Vagina (tissue), 2 donors: ENCODE measurements at regions not wholly inside any gene's neighbourhood (a gene's known extent, or its start where the extent isn't known, plus 50 kb on each side); places are given as distances from the start of the nearest gene placed in this dataset.

Source experiments
- DNase-seq, 2 donors: peaks; one replicate each; pipeline ENCODE4 v3.0.0-alpha.2; 2017; ENCODE audit errors: extremely low spot score in 2 of 2
- H3K27ac ChIP-seq: fragments of 200-600 bp; sonication (generic); one replicate; pipeline ENCODE4 v1.5.1; 2019
- H3K27me3 ChIP-seq: fragments of 200-600 bp; sonication (generic); one replicate; pipeline ENCODE4 v1.5.1; 2019
- H3K36me3 ChIP-seq, 2 donors: fragments of 200-600 bp; sonication (generic); one replicate each; pipeline ENCODE4 v1.5.1; 2017 to 2019
- H3K4me1 ChIP-seq: fragments of 200-600 bp; sonication (generic); one replicate; pipeline ENCODE4 v1.5.1; 2019
- H3K4me3 ChIP-seq, 2 donors: fragments of 200-600 bp; sonication (generic); 1 replicate in 1 of 2; 2 replicates in 1 of 2; pipeline ENCODE4 v1.5.1; 2016 to 2019
- H3K9me3 ChIP-seq: fragments of 200-600 bp; sonication (generic); one replicate; pipeline ENCODE4 v1.5.1; 2019
- CTCF ChIP-seq, 3 experiments: fragments of 450-650 bp in 2 of 3; fragments of 200-600 bp in 1 of 3; sonication (generic) in 1 of 3; IDR thresholded peaks; one replicate each; pipeline ENCODE4 v1.5.1; 2017 to 2019; ENCODE audit warnings: antibody characterized with exemption in 3 of 3, mild to moderate bottlenecking in 2 of 3, moderate library complexity in 2 of 3
- POLR2A ChIP-seq, 2 donors: fragments of 450-650 bp; IDR thresholded peaks; one replicate each; pipeline ENCODE4 v1.6.1; 2017; ENCODE audit warnings: antibody characterized with exemption in 2 of 2, mild to moderate bottlenecking in 2 of 2, moderate library complexity in 2 of 2
- POLR2AphosphoS5 ChIP-seq, 2 donors: sonication (generic); formaldehyde crosslinking; IDR thresholded peaks; one replicate each; pipeline ENCODE4 v1.9.0; 2017; ENCODE audit warnings: antibody characterized with exemption in 2 of 2, mild to moderate bottlenecking in 2 of 2, low read depth in 1 of 2; ENCODE audit not compliant: insufficient read depth in 1 of 2
- intact Hi-C: fragments of 100-400 bp; cut with DNase I; formaldehyde crosslinking; loops from one replicate; pipeline ENCODE4 v1.15.1; 2023

- TF ChIP-seq CTCF (IDR thresholded peaks at IDR 0.05) (no peak), POLR2AphosphoS5 (IDR thresholded peaks at IDR 0.05; ENCODE audit: insufficient read depth in 1 of 2, low read depth in 1 of 2) (no peak), POLR2A (IDR thresholded peaks at IDR 0.05) (no peak)
- Histone ChIP-seq H3K9me3 (no peaks in the 10 kb centered on the region), H3K27me3 (no peaks in the 10 kb centered on the region), H3K36me3 (no peaks in the 10 kb centered on the region), H3K4me1 (no peaks in the 10 kb centered on the region), H3K4me3 (no peak overlapping the region), H3K27ac (no peak overlapping the region)
- no peak for DNase-seq
- intact Hi-C loops: no loop called here
Observed at GRCh38 chr11:38990139-38990538, 2392.1 kb upstream of the RAG2 start.

GRCh38 chr11:38988908-38989307 lies 2390.9 kb upstream of the RAG2 start:
- TF ChIP-seq POLR2AphosphoS5 (IDR thresholded peaks at IDR 0.05; ENCODE audit: insufficient read depth in 1 of 2, low read depth in 1 of 2): no peak
- no peak for TF ChIP-seq CTCF (IDR thresholded peaks at IDR 0.05)
- no peak for TF ChIP-seq POLR2A (IDR thresholded peaks at IDR 0.05)
- Histone ChIP-seq H3K27ac (no peak overlapping the region), H3K4me1 (no peaks in the 10 kb centered on the region), H3K4me3 (no peak overlapping the region), H3K27me3 (no peaks in the 10 kb centered on the region), H3K36me3 (no peaks in the 10 kb centered on the region), H3K9me3 (no peaks in the 10 kb centered on the region)
- DNase-seq: no peak
- intact Hi-C loops: no loop called here

- no peaks in the 10 kb centered on the region for H3K27me3 ChIP-seq
- no peak overlapping the region for H3K27ac ChIP-seq
- intact Hi-C loops: loop anchor here (5.0 kb wide), 1 partner anchor 1625 kb away; no protein-coding TSS in a partner anchor
- no peaks in the 10 kb centered on the region for H3K9me3 ChIP-seq
- DNase-seq: no peak
- H3K36me3 ChIP-seq: no peaks in the 10 kb centered on the region
- H3K4me3 ChIP-seq: no peak overlapping the region
- TF ChIP-seq POLR2AphosphoS5 (IDR thresholded peaks at IDR 0.05; ENCODE audit: insufficient read depth in 1 of 2, low read depth in 1 of 2) (no peak), CTCF (IDR thresholded peaks at IDR 0.05) (no peak), POLR2A (IDR thresholded peaks at IDR 0.05) (no peak)
- no peaks in the 10 kb centered on the region for H3K4me1 ChIP-seq
Observed at GRCh38 chr11:38972220-38972619, 2374.2 kb upstream of the RAG2 start.

GRCh38 chr11:38971141-38971540 lies 2373.1 kb upstream of the RAG2 start:
- Histone ChIP-seq H3K27ac (no peak overlapping the region), H3K4me3 (no peak overlapping the region), H3K4me1 (no peaks in the 10 kb centered on the region), H3K9me3 (no peaks in the 10 kb centered on the region), H3K36me3 (no peaks in the 10 kb centered on the region), H3K27me3 (no peaks in the 10 kb centered on the region)
- no peak for DNase-seq
- intact Hi-C loops: loop anchor here (5.0 kb wide), 1 partner anchor 1624 kb away; no protein-coding TSS in a partner anchor
- no peak for TF ChIP-seq CTCF (IDR thresholded peaks at IDR 0.05)

GRCh38 chr11:38968951-38969350 lies 2370.9 kb upstream of the RAG2 start:
- H3K36me3 ChIP-seq: no peaks in the 10 kb centered on the region
- H3K27me3 ChIP-seq: no peaks in the 10 kb centered on the region
- H3K4me1 ChIP-seq: no peaks in the 10 kb centered on the region
- intact Hi-C loops: no loop called here
- no peaks in the 10 kb centered on the region for H3K9me3 ChIP-seq
- no peak overlapping the region for H3K27ac ChIP-seq
- TF ChIP-seq POLR2AphosphoS5 (IDR thresholded peaks at IDR 0.05; ENCODE audit: insufficient read depth in 1 of 2, low read depth in 1 of 2): no peak
- TF ChIP-seq CTCF (IDR thresholded peaks at IDR 0.05): no peak
- TF ChIP-seq POLR2A (IDR thresholded peaks at IDR 0.05): no peak
- no peak overlapping the region for H3K4me3 ChIP-seq
- DNase-seq: no peak
